GOT3 (cell line): ENCODE measurements at regions not wholly inside any gene's neighbourhood (a gene's known extent, or its start where the extent isn't known, plus 50 kb on each side); places are given as distances from the start of the nearest gene placed in this dataset.
"Not testable (repeated sequence)": the region's sequence is repeated elsewhere in the genome, so short reads cannot be mapped to it uniquely, and the experiment has no call there.

Experiments
- DNase-seq: peaks from one replicate; lab custom pipeline; 2025; ENCODE audit warnings: mixed read lengths; lab: John Stamatoyannopoulos, UW

DNA sequence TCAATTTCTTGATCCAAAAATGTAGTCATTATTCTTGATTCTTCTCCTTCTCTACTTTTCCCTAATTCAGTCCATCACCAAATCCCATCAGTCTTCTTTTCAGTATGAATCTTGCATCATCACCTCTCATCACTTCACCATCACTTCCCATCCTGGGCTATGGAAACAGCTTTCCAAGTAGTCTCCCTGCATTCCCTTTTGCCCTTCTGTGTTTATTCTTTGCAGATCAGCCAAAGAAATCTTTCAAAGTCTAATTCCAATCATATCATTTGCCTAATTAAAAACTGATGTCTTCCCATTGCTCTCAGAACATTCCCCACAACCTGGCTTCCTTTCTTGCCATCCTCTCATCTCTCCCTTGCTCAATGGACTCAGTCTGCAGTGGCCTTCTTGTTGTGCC is 201.7 kb upstream of the ADAMTS3 start:
- no peak for DNase-seq

DNA sequence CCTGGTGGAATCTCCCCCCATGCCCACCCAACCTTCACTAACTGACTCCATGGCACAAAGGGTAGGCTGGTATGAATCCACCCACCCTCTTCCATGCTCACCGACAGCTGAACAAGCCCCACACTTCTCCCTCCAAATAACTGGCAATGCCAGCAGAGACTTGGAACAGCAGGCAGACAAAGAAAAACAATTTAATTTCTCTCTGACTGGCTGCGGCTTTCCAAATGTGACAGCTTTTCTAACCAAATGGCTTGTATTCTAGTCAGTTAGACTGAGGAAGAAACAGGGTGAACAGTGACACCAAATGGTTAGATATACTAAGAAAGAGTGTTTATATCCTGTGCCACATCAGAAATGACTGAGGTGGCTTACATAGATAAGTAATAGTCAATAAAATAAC is 199.3 kb upstream of the ADAMTS3 start:
- DNase-seq: no peak

DNA sequence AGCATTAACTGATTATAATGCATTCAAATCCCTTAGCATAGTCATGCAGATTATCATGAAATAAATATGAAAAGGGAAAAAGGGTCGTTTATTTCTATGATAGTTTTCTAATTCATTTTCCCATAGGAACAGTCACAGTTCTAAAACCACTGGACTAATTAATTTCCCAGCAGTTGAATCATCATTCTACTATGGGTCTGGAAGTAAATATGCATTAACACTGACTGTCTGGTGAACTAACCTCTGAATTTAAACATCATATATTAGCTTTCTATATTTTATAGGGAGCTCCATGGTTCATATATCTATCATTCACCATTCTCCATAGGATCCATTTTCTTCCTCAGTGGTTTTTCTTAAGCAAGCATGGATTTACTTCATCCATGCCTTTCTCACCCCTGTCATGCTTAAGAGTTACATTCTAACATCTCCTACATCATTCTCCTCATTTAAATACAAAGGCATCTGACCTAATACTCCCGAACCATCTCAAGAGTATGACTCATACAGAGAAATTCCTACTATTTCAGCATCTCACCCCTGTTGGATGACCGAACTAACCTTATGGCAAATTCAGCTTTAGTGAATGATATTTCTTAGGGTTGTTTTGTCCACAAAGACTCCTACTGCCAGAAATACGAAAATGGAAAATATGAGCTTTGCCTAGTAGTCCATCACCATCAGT is 198.7 kb upstream of the ADAMTS3 start:
- DNase-seq: peak; percentile 7

DNA sequence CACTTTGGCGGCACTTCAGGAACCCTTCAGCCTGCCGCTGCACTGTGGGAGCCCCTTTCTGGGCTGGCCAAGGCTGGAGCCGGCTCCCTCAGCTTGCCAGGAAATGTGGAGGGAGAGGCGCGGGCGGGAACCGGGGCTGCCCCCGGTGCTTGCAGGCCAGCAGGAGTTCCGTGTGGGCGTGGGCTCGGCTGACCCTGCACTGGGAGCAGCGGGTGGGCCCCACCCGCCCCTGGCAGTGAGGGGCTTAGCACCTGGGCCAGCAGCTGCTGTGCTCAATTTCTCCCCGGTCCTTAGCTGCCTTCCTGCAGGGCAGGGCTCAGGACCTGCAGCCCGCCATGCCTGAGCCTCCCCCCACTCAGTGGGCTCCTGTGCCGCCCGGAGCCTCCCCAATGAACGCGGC is 196.8 kb upstream of the ADAMTS3 start:
- not testable (repeated sequence) for DNase-seq

DNA sequence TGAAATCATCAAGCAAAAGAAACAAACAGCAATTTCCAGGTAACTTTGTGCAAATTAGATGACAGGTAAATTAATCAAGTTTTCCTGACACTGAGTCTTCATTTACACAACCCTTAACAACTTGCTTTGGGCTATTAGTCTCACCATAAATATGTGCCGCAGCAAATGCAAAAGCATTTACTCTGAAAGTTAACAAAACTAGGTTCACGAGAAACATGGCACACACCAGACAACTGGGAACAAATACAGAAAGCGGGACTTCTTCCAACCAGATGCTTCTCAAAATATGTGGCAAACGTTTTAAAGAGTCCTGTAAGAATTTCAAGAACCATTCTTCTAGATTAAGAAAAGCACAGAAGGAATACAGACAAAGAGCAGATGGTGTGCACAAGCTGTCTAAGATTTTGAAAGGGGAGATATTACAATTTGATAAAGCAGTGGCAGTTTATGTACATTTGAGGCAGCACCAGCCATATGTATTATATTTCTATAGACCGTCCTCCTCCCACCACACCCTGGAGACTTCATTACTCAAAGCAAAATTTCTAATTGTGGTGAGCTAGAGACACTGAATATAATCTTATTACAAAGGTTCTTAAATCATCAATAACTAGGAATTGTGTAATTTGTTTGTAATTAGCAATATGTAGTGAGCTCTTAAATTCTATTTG is 192.5 kb upstream of the ADAMTS3 start:
- DNase-seq: no peak

DNA sequence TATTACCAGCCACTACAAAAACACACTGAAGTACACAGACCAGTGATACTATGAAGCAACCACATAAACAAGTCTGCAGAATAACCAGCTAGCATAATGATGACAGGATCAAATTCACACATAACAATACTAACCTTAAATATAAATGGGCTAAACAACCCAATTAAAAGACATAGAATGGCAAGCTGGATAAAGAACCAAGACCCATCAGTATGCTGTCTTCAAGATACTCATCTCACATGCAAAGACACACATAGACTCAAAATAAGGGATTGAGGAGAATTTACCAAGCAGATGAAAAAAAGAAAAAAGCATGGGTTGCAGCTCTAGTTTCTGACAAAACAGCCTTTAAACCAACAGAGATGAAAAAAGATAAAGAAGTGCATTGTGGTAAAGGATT is 184.4 kb upstream of the ADAMTS3 start:
- DNase-seq: not testable (repeated sequence)

DNA sequence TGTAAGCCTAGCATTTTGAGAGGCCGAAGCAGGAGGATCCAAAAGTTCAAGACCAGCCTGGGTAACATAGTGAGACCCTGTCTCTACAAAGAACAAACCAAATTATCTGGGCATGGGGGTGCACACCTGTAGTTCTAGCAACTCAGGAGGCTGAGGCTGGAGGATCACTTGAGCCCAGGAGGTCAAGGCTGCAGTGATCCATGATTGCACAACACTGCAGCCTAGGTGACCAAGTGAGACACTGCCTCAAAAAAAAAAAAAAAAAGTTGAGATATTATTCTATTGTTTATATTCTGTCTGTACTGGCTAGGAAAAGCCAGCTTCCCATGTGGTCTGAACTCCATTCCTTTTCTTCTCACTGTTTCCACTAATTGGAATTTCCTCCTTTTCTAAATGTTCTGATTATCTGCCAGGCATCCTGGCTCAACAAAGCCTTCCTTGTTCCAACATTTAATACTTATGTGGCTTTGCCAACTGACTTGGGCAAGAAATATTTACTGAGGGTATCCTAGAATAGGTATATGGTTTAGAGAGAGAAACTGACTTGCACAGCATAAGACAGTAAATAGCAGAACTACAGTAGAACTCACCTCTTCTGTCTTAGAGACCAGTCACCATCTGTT is 175.2 kb upstream of the ADAMTS3 start:
- no peak for DNase-seq

DNA sequence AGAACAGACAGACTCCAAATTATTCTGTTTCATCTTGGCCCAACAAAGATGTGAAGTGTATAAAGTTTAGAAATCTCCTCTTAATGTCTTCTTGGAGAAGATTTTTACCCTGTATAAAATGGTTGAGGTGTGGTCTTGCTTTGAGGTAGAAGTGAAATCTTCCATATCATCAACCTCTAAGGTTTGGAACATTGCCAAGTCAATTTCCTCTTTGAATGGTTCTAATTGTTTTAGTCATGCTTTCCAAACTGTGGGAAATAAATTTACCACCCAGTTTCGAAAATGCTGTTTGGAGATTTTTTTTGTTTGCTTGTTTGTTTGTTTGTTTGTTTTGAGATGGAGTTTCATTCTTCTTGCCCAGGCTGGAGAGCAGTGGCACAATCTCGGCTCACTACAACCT is 174.1 kb upstream of the ADAMTS3 start:
- no peak for DNase-seq

DNA sequence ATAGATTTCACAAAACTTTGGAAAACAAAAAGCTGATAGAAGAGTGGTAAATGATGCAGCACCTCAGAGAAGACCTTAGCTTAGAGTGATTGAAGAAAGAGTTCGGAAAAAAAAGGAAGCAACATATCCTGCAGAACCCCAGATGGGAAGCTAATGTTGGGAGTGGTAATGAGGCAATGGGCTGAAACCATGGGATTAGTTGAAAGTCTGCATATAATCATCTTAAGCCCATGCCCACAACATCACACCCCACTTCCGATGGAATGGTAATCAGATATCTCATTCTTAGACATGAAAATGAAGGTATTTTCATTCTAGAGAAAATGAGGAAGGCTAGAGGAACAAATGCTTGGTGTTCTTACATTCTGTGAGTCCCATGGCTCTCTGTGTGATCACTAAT is 146.3 kb upstream of the ADAMTS3 start:
- no peak for DNase-seq

DNA sequence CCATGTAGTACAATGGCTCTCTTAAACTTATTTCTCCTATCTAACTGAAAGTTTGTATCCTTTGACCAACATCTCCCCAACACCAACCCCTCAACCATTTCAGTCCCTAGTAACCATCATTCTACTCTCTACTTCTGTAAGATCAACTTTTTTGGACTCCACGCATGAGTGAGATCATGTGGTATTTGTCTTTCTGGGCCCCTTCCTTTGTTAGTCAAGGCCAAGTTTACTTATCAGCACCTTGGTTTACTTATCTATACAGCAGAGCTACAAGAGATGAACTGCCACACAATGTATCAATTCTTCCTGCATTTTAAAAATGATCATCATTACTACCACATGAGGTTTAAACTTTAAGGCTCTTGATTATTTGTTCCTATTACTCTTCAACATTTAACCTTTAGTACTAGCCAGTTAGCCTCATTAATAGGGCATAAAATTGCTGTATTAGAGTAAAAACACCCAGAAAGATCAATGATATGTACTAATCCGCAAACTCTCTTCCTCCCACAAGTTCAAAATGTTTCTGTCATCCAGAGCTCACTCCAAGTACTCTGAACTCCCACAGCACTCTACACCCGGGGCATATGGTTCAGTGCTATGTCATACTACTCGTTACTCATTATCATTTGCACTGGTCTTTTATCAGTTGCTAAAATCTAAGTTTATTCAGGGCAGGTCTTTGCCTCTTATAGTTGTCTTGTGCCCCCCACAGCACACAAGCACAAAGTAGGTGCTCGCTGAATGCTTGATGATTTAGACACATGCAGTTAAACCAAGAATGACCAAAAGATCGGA is 145.7 kb upstream of the ADAMTS3 start:
- no peak for DNase-seq

DNA sequence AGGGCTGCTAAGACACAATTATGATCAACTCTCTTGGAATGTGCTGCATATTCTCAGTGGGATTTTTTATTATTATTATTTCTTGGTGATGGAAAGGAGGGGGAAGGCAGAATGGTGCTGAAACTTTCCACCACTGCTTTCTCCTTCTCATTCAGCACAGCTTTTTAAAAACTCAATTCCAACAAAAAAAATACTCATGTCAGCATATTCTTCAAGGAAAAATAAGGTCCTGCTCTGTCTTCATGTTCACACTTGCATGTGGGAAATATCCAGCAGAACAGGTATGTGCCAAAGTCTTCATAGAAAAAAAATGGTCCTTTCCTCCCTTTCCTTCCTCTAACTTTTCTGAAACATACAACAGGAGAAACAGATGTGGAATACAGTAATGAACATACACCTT is 144.0 kb upstream of the ADAMTS3 start:
- DNase-seq: no peak

DNA sequence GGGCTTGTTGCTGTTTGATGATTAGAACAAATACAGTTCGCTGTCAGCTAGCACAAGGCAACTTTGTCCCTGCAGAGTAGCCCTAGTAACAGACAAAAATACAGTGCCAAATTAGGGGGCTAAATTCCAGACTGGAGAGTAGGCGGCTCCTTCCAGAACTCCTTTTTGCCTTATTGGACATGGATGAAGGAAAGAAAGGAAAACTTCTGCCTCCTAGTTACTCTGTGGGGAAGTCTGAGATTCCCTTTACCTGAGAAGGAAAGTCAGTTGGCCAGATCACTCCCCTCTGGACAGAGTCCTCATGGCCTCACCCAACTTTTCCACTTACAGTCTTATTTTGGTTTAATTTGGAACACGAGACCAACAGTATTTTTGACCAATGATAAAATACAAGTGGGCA is 140.5 kb upstream of the ADAMTS3 start:
- DNase-seq: no peak

DNA sequence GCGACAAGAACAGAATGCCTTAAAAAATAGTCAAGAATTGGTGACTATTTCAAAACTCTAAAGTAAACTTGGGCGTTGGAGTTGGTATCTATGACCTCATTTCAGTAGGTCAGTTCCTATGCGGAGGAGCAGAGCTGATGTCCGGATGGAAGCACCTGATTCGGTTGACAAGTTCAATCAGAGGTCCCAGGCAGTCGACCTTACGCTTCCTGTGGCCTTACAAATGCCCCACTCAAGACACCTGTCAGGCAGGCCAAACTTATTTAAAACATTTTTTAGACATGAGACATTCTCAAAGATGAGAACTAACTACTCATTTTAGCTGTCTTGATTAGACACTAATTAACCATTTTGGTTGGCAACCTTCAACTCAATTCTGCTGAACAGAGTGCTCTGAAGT is 137.7 kb upstream of the ADAMTS3 start:
- DNase-seq: no peak

DNA sequence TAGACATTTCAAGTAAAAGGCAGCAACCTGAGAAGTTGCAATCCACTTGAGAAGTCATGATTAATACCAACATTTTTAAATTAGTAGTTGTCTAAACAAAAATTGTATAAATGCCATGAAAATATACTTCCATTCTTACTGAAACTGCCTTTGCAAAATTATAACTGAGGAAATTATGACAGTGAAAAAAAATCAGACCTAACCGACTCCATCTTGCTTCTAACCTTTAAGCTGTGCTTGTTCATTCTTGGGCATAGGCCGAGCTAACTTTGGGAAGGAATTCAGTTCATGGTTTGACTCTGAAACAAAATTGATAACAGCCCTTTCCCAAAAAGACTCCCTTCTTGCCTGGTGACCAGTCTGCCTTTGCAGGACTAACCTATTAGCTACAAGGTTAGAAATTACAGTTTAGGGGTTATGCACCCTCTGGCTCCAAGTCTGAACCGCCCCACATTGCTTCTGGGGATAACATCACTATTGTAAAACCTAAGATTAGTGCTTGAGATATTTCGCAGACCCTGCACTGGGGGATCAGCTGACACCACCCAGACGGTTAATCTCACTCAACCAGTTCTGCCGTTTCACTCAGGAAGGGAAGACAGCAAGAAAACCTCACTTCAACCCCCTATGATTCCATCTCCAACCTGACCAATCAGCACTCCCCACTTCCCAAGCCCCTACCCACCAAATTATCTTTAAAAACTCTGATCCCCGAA is 136.1 kb upstream of the ADAMTS3 start:
- not testable (repeated sequence) for DNase-seq

DNA sequence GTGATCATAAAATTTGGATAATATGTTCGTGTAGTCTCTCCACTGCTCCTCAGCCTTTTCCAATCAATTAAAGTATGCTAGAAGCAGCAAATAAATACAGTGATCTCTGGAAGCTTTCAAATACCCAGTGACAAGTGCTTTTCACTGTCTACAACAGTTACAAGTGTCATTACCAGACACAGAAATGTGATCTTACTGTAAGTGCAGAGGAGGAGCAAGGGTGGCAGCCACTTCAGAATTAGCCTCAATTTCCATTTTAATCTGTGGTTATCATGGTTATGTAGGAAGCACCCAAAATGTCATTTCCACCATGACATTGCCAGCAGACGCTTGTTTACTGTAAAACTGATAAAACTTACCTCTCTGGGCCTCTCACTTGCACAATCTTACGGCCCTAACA is 133.9 kb upstream of the ADAMTS3 start:
- DNase-seq: no peak

DNA sequence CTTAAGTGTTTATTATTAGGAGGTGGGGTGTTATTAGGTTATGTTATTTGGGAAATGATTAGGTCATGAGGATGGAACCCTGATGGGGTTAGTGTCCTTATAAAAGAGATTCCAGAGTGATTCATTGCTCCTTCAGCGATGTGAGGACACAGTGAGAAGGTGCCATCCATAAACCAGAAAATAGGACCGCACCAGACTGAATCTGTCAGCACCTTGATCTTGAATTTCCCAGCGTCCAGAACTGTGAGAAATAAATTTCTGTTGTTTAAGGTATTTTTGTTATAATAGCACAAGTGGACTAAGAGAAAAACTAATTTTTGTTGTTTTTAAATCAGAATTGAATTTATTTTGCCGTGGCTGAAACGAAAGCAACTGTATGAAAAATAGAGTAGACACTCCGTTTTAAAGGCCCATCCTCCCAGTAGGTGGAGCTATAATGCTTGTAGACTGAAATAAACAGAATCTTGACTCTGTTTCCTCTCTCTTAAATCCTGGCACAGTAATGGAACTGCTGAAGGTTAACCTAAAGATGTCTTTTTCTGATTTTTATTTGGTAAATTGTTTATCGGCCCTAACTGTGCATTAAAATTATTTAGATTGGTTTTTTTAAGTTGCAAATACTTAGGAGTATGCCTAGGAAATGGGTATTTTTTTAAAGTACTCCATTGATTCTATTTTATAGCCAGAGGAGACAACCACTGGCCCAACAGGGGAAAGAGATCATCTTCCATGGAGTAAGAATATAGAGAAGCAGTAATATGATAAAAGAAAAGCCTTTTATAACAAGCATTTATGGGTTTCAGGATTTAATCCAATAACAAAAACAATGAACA is 133.2 kb upstream of the ADAMTS3 start:
- no peak for DNase-seq

DNA sequence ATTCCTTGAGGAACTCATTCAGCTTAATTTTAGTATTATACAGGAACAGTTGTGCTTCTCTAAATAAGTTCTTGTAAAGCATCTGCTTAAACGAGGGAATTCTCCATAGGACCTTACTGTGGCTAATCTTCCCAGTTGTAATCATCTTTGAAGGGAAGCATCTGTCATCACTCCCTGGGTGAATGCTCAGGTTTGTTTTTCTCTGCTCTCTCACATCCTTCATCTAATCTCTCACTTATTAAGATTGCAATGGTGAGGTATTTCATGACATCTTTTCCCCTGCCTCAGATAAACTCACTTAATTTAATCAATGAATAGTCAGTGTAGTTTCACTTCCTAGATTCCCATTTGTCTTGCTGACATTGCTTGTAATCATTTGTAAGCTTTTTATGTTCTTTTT is 121.8 kb upstream of the ADAMTS3 start:
- DNase-seq: no peak

DNA sequence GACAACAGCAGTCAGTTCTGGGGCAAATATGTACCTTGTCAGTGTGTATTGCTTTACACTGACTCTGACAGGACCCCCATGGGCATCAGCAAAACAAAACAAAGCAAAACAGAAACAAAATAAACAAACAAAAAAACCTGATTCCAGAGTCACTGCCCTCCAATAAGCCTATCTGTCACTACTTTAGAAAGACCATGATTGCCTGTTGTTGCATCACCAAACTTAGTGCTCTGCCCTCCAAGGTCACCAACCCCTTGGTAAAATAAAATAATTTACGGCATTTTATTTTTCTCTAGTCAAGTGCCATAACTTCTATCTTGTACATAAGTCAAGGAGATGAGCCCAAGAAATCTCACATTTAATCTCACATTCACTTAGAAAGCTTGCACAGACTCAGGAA is 120.9 kb upstream of the ADAMTS3 start:
- DNase-seq: no peak

DNA sequence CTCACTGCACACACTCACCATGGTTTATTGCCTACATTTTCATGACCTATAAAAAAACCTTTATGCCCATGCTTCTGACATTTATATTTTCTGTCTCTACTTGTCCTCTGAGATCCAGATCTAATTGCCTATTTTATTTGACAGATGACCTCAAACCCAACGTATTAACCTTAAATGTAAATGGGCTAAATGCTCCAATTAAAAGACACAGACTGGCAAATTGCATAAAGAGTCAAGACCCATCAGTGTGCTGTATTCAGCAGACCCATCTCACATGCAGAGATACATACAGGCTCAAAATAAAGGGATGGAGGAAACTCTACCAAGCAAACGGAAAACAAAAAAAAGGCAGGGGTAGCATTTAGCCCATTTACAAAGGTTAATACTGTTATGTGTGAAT is 117.4 kb upstream of the ADAMTS3 start:
- not testable (repeated sequence) for DNase-seq

DNA sequence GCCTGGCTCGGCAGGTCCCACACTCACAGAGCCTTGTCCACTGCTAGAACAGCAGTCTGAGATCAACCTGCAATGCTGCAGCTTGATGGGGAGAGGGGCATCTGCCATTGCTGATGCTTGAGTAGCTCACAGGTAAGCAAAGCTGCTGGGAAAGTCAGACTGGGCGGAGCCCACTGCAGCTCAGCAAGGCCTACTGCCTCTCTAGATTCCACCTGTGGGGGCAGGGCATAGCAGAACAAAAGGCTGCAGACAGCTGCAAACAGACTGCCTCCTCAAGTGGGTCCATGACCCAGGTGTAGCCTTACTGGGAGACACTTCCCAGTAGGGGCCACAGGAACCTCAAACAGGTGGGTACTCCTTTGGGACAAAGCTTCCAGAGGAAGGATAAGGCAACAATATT is 110.6 kb upstream of the ADAMTS3 start:
- no peak for DNase-seq

DNA sequence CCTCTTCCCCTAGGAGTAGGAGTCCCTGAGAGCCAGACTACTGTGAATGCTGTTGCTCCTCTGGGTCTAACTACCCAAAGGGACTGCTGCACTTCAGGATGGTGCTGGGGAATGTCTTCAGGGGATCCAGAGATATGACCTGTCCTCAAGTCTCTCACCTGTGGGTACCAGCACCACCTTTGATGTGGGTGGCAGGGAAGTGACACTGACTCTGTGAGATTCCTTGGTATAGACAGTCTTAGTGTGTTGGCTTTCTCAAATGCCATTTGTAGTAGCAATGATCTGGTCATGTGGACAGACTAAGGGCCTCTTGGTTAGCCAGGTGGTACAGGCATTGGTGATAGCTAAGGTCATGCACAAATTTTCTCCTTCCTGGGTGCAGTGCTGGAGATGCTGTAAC is 108.9 kb upstream of the ADAMTS3 start:
- DNase-seq: no peak
